ENCODE measurements at regions not wholly inside any gene's neighbourhood (a gene's known extent, or its start where the extent isn't known, plus 50 kb on each side); places are given as distances from the start of the nearest gene placed in this dataset.

DNA sequence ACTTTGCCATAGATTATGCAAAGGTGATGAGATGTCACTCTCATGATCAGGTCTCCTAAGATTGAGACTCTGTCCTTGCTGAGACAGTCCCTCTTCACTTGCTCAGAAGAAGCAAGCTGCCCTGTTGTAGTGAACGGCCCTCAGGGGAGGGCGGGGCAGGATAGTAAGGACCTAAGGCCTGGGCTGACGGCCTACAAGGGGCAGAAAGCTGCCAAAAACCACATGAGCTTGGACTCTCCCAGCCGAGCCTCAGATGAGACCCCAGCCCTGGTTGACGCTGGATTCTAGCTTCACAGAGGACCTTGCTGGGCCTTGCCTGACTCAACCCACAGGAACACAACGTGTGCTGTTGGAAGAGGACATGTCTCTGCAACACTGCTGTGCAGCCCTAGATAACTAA is 1182.5 kb downstream of the TBC1D22A start:
- no peak for DNase-seq (ENCODE audit: low spot score)
- intact Hi-C loops (cut with DNase I) = no loop called here

DNA sequence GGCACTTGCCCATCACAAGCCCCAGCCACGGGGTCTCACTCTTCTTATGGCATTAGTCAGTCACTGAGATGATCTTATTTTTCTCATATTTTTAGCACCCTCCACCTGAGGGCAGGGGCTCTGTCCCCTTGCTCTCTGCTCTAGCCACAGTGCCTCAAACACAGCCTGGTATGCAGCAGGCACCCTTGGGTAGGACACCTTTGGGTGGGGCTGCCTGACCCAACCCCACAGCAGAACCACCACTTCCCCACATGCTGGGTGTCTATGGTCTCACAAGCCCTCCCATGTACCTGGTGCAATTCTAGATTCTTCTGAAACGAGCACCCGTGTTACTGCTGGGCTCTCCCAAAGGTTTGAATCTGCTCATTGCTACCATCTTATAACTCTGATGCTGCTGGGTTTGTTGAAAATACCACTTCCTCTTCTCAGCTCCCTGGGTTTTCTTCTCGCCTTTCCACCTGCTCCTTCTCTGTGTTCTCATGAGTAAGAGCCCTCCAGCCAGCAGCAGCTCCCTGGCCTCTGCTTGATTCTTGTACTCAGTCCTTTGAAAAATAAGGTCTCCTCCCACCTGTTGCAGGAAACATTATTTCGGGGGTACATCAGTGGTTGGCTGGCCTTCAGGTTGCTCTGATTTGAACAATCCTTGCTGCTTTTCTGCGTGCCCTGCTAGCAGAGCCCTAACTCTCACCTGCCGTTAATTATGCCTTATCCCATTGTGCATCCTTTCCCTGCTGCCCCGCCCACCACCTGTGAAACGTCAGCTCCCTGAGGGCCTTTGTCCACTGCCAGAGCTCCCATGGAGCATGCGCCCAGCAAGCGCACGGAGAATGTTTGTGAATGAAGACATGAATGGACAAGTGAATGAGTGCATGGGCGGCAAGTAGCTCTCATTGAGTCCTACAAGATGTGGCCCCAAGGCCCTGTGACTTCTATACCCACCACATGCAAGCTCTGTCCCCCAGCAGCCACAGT is 1181.6 kb downstream of the TBC1D22A start:
- no peak for DNase-seq (ENCODE audit: low spot score)
- intact Hi-C loops (cut with DNase I) = no loop called here

DNA sequence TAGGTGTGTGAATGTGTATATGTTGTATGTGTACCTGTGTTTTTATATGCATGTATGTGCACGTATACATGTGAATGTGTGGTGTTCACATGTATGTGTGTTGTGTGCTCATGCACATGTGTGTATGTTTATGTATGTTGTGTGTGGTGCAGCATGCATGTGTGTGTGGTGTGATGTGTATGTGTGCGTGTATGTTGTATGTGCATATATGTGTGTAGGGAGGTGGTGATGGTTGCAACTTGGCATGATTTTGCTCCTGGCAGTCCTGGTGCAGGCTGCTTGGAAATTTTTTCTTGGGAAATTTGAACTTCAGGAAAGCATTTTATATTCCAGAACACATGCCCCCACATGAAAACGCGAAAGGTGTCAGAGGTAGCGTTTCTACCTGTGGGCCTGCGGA is 1177.8 kb downstream of the TBC1D22A start:
- intact Hi-C loops (cut with DNase I) = no loop called here

DNA sequence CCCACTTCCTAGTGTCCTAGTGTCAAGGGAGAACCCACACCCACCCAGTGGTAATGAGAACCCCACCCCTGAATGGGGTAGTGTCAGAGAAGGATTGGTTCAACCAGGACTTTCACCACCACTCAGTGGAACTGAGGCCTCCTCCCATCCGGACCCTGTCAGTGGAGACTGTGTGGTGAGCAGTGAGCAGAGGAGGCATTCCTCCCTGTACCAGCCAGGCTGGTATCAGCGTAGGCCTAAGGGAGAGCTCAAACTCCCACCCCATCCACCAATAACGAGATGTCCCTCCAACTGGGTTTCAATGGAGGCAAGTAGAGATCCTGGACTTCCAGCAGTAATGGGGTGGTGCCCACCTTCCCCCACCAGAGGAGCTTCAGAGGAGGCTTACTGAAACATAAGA is 1171.4 kb downstream of the TBC1D22A start:
- DNase-seq (ENCODE audit: low spot score) = no peak
- intact Hi-C loops (cut with DNase I) = no loop called here

More for the DNA sequence above, 1177.8 kb downstream of the TBC1D22A start:
- no peak for DNase-seq (ENCODE audit: low spot score)

DNA sequence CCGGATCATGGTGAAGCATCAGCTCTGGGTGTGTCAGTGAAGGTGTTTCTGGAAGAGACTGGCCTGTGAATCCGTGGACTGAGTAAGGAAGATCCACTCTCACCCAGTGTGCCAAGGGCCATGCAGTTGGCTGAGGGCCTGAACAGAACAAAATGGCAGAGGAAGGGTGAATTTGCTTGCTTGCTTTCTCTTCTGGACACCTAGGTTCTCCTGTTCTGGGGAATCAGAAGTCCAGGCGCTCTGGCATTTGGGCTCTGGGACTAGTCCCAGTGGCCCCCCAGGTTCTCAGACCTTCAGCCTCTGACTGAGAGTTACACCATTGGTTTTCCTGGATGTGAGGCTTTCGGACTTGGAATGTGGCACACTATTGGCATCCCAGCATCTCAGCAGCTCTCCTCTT is 1170.8 kb downstream of the TBC1D22A start:
- intact Hi-C loops (cut with DNase I) = no loop called here
- no peak for DNase-seq (ENCODE audit: low spot score)

DNA sequence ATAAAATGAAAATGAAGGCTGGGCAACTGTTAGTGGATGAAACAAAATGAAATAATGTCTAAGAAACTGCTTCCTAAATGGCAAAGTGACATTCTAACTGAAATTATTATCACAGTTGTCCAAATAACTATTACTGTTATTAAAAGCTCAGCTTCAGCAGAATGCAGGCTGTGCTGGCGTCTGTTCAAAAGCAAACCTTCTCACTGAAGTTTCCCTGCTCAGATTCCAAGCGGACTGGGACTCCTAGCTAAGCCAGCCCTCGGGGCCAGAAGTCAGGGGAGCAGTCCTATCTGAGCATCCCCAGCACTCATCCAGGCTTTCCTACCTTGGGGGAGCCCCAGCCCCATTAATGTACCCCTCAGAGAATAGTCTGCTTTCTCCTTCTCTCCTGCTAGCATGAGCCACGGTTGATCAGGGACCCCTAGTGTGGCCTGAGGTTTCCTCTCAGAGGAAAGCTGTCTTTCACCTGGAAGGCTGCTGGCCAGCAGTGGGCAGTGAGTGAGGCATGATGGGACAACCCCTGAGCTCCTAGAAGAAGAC is 1167.3 kb downstream of the TBC1D22A start:
- no peak for DNase-seq (ENCODE audit: low spot score)
- intact Hi-C loops (cut with DNase I) = loop anchor here in 1 of 2 donors (5.0 kb wide), 1 partner anchor 958 kb away; no protein-coding TSS in a partner anchor

DNA sequence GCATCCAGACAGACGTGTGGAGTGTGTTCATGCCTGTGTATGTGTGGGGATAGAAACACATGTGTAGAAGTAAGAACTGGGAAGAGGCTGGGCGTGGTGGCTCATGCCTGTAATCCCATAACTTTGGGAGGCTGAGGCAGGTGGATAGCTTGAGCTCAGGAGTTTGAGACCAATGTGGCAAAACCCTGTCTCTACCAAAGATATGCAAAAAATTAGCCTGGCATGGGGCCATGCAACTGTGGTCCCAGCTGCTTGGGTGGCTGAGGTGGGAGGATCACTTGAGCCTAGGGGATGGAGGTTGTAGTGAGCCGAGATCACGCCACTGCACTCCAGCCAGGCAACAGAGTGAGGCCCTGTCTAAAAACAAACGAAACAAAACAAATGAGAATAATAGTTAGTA is 1166.6 kb downstream of the TBC1D22A start:
- intact Hi-C loops (cut with DNase I) = loop anchor here in 1 of 2 donors (5.0 kb wide), 1 partner anchor 958 kb away; no protein-coding TSS in a partner anchor
- DNase-seq (ENCODE audit: low spot score) = no peak

DNA sequence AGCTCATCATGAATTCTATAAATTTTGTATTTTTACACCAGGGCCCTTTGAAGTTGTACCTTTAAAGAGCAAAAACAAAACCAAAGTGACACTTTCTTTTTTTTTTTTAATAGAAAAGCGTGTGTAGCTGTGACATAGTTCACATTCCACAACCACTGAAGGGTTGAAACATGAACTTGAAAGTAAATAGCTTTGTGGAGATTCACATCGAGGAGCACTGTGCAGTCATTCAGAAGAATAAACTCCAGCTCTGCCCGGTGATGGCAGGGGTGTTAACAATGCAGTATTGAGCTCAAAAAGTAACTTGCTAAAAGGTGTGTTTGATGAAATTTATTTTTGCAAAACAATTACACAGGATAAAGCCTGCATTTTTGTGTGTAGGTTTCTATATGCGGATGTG is 1166.2 kb downstream of the TBC1D22A start:
- intact Hi-C loops (cut with DNase I) = loop anchor here in 1 of 2 donors (5.0 kb wide), 1 partner anchor 959 kb away; no protein-coding TSS in a partner anchor
- no peak for DNase-seq (ENCODE audit: low spot score)

DNA sequence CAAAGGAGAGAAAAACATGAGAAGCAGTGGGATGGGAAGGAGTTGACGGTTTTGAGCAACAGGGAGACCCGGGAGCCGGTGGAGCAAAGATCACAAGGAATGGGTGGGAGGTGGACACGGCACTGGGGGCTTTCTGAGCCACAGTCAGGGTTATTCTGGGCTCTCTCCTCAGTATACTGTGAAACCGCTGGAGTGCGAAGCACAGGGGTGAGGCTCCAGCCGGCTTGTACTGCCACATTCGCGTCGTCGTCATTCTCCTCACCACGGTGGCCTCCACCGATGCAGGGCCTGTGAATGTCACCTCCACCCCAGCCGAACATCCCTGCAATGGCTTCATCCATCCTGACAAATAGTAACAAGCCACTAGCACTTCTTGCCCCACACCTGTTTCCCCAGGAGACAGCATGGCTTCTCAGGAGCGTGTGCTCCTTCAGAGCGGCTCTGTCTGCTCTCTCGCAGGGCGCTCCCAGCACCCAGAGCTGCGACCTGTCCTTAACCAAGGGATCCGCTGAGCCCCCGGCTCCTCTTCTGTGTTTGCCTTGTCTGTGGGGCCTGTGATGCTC is 1165.3 kb downstream of the TBC1D22A start:
- no peak for DNase-seq (ENCODE audit: low spot score)
- intact Hi-C loops (cut with DNase I) = loop anchor here in 1 of 2 donors (5.0 kb wide), 1 partner anchor 960 kb away; no protein-coding TSS in a partner anchor

DNA sequence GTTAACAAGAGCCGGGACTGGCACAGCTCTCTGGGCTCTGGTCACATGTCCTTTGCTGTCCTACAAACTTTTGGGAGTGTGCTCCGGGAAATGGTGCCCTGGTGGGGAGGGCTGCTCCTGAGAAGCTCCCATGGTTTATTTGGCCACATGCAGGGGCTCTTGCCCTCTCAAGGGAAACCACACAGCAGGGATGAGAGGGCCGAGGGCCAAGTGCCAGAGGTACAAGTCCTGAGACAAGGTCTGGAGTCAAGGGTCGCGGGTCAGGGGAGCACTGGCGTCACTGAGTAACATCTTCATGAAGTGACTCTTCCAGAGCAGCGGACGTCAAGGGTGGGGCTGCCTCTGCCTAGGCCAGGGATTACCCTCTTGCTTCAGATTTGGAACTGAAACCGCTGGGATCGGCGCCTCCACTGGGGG is 1160.6 kb downstream of the TBC1D22A start:
- peak; percentile 76 for DNase-seq (ENCODE audit: low spot score)
- intact Hi-C loops (cut with DNase I) = no loop called here

DNA sequence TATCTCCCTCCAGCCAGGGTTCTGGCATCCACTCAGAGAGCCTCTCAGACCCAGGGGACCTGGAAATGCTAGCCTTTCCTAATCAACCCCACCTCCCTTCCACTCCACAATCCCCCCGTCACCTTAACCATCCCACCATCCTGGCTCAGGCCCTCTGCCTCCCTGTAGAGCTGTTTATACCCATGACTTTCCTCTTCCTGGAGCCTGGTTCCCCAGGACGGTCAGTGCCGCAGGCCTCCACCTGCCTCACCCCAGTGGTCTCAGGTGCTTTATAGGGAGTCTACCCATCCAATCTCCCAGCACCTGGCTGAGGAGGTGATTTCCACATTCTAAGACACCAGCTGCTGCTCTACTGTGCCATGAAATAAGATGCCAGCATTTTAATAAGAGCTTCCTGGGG is 1159.5 kb downstream of the TBC1D22A start:
- DNase-seq (ENCODE audit: low spot score) = no peak
- intact Hi-C loops (cut with DNase I) = no loop called here

DNA sequence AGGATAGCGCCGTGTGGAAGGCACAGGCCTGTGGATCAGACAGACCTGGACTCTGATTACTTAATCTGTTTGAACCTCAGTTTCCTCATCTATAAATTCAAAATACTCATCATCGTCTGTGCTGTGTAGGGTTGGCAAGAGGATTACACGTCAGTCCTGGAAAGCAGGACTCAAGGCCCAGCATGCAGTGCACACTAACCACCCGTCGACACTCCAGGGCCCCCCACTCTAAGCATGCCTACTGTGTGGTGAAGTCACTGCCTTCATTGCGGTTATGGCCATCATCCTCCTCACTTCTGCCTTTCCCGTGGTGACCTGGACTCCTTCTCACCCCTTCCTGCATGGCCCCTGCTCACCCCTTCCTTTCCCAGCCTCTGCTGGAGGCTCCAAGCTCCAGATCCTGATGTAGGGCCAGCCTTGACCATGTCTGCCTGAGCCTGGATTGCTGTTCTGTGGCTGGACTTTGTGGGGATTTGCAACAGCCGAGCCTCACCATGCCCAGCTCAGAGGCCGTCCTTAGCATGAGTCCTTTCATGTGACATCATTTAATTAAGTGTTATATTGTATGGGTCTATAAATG is 1158.0 kb downstream of the TBC1D22A start:
- no peak for DNase-seq (ENCODE audit: low spot score)
- intact Hi-C loops (cut with DNase I) = no loop called here

DNA sequence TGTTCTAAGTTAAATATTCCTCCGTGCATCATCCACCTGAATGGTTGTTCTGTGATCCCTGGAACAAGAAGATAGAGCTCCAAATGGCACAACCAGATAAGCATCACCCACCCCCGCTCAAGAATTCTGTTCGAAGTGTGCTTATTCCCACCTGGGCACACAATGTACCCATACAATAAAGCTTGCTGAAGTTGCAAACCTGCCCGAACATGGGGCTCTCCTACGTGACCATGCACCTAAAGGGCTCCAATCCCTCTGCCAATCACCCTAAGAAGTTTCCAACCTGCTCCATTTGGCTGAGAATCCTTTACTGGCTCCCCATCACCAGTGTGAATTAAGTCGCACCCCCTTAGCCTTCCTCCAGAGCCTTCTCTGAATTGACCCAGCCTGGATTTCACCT is 1157.4 kb downstream of the TBC1D22A start:
- intact Hi-C loops (cut with DNase I) = no loop called here
- no peak for DNase-seq (ENCODE audit: low spot score)

DNA sequence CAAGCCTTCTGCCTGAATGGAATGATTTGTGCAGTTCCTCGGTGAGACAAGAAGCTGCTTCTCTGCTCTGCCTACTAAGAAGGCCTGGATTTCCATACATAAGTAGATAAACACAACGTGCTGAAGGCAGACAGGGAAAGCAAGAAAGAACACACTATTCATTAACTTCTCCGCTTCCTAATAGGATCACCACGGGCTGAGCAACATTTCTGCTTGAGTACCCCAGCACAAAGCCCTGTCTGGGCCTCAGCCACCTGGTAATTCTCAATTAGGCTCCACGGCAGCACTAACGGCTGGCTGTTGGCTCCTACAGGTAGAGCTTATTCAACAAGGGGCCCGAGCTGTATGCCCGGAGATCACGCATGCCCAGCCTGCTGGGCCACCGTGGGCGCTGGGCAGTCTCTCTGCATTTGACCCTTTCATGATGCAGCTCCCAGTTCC is 1156.6 kb downstream of the TBC1D22A start:
- intact Hi-C loops (cut with DNase I) = no loop called here
- DNase-seq (ENCODE audit: low spot score) = no peak

DNA sequence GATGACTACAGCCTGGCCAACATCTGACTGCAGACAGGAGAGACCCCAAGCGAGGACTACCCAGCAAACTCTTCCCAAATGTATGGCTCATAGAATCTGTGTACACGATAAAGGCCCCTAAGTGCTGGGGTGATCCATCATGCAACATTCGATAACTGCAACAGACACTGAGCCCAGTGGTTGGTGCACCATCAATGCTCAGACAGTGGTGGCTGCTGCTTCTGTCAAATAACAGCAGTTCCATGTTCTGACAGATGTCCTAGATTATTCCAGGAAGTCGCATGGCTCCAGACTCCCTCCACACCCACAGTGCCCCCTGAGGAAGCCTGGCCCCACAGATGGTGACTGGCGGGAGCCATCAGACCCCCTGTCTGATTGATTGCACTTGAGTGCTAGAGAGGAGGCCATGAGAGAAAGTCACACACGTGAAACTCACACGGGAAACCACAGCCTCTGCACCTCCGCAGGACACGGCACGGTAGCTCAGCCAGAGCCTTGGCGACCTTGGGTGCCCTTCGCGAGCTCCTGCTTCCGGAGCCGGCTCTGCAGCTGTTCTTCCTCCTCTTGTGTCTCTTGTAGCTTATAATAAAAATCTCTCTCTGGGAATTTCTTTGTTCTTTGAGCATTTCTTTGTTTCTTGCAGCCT is 1155.9 kb downstream of the TBC1D22A start:
- DNase-seq (ENCODE audit: low spot score) = no peak
- intact Hi-C loops (cut with DNase I) = no loop called here

DNA sequence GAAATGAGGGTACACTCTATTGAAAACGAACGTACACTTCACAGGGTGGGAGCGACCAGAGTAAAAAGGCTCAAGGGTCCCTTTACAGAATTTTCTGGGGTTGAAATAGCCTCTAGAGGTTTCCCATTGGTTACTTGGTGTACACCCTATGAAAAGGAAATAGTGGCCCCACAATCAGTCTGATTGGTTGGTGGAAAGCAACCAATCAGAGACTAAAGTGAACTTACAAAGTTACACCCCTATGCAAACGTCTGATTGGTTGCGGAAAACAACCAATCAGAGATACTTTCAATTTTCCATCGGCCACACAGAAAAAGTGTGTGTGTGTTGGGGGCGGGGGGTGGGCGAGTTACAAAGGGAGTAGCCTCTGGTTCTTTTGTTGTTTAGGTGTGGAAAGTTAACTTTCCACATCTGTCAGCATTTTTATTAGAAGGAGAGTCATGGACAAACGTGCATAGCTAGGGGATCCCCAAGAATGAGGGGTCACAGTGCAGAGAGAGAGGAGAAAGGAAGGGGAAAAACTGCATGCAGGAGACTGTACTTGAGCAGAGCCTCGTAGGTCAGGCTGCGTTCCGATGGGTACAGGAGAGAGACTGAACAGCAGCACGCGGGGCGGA is 1152.1 kb downstream of the TBC1D22A start:
- intact Hi-C loops (cut with DNase I) = no loop called here
- no peak for DNase-seq (ENCODE audit: low spot score)

DNA sequence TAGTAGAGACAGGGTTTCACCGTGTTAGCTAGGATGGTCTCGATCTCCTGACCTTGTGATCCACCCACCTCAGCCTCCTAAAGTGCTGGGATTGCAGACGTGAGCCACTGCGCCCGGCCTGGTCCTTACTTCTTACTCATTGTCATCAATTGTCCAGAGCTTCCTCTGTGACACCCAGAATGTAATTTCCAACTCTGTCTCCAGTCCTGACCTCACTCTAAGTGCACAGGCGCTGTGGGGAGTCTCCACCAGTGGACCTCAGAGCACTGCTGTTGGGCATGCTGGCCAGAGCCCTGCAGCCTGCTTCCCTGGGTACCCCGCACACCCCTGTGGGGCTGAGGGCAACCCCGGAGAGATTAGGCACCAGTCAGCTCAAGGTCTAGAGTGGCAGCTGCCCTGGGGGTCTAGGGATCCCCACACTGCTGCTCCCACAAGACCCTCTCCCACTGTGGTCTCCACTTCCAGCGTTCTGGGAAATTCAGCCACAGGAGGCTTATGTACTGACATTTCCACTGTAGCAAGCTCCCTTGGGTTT is 1140.3 kb downstream of the TBC1D22A start:
- intact Hi-C loops (cut with DNase I) = no loop called here
- DNase-seq (ENCODE audit: low spot score) = peak; percentile 59

DNA sequence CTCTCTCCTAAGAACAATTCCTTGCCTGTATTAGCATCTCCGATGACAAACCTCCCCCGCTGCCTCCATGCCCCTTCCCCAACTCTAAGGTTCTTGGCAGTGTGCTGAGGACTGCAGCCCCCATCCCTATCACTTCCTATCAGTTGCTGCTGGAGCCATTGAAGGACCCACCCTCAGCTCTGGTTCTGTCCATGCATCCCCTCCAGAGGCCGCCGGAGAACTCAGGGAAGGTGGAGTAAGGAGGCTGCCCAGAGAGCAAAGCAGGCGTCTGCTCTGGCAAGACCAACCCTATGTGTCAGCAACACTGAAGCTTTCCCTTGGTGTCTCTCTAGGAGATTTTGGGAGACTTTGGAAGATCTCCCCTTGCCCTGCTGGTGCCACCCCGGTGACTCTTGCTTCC is 1139.5 kb downstream of the TBC1D22A start:
- intact Hi-C loops (cut with DNase I) = no loop called here
- DNase-seq (ENCODE audit: low spot score) = peak; percentile 51

DNA sequence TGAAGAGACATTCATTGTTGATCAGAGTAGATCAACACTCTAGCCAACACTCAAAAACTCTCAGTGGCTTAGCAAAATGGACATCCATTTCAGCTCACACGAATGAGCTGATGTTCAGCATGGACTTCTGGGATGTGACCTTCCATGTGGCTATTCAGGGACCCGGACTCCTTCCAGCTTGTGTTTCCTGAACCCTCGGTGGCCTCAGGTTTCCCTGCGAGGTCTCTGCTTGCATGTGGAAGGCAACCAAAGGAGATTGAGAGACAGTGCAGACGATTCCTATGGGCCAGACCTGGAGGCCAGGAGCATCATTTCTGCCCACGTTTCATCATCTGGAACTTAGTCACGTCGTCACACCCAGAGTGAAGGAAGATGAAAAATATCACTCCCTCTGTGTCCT is 1137.4 kb downstream of the TBC1D22A start:
- intact Hi-C loops (cut with DNase I) = no loop called here
- no peak for DNase-seq (ENCODE audit: low spot score)
